Jurkat, Clone E6-1 (cell line): ENCODE measurements at regions not wholly inside any gene's neighbourhood (a gene's known extent, or its start where the extent isn't known, plus 50 kb on each side); places are given as distances from the start of the nearest gene placed in this dataset.

Experiments
- DNase-seq: peaks from one replicate; pipeline ENCODE4 v3.0.0-alpha.2; 2011; ENCODE audit warnings: low read depth, low spot score
- H3K4me3 ChIP-seq: 2 replicates; pipeline ENCODE4 v1.5.1; 2011; ENCODE audit warnings: mild to moderate bottlenecking, low read length, control low read depth, moderate library complexity

DNA sequence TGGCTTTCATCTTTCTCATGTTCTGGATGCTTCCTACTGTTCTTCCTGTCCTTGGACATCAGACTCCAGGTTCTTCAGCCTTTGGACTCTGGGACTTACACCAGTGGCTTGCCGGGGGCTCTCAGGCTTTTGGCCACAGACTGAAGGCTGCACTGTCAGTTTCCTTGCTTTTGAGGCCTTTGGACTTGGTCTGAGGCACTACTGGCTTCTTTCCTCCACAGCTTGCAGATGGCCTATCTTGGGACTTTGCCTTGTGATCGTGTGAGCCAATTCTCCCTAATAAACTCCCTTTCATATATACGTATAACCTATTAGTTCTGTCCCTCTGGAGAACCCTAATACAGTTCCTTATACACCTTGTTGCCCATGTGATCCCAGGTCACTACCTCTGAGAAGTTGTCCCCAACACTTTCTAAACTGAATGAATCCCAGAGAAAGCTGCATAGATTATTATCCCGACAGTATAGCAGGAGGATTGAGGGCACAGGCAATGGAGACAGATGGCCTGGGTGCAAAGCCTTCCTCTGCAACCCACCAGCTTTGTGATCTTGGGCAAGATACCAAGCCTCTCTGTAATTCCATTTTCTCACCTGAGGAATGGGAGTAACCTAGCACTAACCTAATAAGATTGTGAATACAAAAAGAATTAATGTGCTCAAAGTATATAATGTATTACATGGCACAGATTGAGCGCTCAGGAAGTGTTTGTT, 449.6 kb upstream of the BRINP1 start:
- no peak for DNase-seq
- H3K4me3 ChIP-seq: no peak overlapping the region

DNA sequence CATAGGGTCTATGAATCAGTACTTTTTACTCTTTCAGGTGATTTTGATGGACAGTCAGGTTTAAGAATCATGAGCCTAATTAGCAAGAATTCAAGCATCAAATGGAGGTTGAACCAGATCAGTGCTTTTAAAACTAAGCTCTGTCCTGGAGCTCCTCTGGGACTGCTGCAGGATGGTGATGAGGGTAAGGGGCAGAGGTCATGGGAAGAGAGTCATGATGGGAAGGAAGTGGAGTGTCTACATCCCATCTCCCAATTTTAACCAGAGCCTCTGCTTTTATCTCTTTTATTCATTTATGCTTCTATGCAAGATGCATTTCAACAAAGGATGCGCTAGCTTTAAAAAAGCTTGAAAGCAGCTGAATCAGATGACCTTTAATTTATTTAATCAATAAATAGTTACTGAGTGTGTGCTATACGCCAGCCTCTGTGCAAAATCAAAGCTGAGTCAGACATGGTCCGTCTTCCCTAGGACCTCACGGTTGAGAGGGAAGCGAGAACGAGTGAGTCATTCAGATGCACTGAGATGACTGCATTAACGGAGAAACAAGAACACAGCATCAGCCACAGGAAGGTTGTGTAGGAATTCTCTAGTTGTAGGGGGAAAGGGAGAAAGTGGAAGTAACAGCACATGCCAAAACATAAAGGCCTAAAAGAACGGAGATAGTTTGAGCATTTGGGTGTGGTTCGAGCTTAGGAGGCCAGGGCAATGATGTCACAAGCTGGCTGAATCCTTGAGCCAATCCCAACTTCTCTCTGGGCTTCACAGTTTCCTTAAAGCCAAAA, 441.6 kb upstream of the BRINP1 start:
- H3K4me3 ChIP-seq: no peak overlapping the region
- no peak for DNase-seq

DNA sequence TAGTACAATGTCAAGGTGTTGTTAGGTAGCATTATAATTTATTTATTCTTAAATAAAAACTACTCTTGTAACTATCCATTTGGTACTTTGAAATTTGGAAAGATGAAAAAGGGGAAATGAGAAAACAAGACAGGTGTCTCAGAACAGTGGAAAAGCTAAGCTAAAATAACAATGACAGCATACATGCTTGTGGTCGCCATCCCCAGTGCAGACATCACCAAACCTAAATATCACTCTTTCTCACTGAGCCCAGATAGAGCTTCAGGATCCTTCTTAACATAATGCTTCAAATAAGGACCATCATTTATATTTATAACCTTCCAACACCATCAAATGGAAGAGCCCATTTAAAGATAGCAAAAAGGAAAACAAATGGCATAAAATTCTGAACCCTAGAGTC, 434.4 kb upstream of the BRINP1 start:
- no peak overlapping the region for H3K4me3 ChIP-seq
- DNase-seq: no peak

DNA sequence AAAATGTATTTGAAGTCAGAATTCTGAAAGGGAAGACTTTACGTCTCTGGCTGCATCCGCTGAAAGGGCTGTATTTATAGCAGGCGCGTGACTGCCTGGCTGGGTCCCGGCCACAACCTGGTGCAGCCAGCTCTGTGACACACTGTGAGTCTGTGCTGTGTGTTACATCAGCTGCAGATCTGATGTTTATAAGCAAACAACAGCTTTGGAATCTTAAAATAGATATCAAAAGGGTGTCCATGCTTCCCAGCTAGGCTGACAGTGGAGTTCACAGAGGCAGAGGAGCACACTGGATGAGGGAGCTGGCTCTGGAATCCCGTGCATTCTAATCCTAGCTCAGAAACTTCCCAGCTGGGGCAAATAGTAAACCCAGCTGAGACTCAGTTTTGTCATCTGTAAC, 433.4 kb upstream of the BRINP1 start:
- H3K4me3 ChIP-seq: no peak overlapping the region
- DNase-seq: no peak

DNA sequence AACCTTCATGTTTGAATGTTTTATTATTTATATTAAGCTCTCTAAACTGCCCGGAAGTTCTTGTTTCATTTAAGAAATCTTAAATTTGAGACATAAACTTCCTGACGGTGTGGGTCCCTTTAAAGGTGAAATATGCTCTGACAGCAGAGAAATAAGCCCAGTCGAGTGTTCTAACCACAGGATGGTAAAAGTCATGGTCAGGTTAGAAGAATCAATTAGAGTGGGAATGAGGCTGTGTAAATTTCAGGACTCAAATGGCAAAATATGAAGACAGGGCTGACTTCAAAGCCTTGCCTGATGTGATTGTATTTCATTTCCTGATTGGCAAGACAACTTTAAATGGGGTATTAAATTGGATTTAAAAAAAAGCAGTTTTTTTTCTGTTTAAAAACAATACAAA, 432.9 kb upstream of the BRINP1 start:
- H3K4me3 ChIP-seq: no peak overlapping the region

DNA sequence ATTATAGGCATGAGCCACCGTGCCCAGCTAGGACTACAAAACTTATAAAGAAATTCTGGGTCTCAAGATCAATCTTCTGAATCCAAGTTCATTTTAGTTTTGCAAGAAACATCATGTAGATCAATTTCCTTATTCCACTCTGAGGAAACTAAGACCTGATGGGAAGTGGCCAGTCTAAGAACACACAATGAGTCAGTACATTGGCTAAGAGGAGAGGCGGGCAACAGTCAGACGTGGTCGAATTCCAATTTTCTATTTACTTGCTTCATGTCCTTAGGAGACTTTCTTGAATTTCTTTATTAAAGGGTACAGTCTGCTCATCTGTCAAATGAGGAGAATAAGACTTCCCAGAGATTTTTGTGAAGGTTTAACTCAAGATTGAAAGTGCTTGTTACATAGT, 432.1 kb upstream of the BRINP1 start:
- DNase-seq: no peak
- H3K4me3 ChIP-seq: no peak overlapping the region

More for the DNA sequence above, 432.9 kb upstream of the BRINP1 start:
- DNase-seq: no peak

DNA sequence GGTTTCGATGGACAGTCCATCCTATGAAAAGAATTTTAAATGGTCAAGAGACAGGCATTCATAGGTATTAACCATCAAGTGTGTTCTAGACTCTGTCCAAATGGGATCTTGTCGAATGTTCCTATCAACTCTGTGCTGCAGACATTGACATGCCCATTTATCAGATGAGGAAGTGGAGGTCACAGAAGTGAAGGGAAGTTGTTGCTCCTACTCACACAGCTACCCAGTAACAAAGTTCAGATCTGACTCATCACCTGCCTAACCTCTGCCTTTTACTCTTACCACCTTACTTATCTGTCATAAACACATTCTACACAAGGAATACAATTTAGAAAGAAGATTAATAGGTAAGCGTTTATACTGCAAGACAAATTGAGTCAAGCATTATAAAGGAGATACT, 426.2 kb upstream of the BRINP1 start:
- H3K4me3 ChIP-seq: no peak overlapping the region
- DNase-seq: no peak

DNA sequence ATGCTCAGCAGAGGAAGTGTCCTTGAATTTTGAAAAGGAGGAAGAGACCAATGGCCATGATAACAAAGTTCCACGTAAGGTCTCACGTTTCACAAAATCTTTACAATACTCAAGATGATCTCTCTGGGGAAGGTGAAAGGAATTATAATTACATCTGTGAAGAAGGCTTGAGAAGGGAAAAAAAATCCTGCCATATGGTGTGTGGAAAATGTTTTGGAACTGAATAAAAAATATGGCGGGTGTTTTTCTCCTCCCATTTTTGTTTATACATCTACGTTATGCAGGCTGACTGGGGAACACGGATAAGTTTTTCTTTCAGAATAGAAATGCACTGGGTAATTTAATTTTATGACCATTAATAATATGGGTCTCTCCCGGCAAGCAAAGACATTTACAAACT, 425.6 kb upstream of the BRINP1 start:
- DNase-seq: no peak
- no peak overlapping the region for H3K4me3 ChIP-seq

DNA sequence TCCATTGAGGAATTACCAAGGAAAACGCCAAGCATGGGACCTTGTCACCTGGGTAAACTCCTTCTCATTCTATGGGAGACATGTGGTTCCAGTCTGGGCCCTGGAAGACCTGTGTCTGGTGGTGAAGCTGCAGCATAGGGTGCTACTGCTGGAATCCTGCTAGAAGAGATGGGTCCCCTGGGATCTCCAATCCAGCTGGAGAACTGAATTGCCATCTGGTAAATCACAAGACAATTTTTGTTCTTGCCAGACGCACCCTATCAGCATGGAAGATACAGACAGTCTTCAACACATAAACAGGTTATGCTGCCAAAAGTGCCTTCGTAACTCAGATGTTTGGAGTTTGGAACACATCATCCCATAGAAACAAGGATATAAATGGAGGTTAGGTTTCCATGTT, 424.0 kb upstream of the BRINP1 start:
- H3K4me3 ChIP-seq: no peak overlapping the region
- DNase-seq: no peak

DNA sequence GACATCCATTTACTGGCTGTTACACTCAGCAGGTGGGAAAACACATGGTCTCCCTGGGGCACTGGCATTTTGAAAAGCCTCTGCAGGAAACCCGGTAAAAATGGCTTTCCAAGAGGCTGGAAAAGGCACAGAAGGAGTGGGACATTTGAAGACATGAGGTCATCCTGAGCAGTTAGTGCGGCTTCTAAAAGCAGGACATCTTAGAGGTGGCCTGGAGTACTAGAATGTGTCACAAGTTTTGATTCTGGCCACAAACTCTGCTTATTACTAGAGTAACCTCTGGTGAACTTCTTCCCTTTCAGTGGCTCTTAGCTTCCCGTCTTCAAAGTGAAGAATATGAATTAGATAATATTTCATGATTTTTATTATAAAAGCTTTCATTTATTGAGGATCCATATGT, 423.0 kb upstream of the BRINP1 start:
- DNase-seq: no peak
- H3K4me3 ChIP-seq: no peak overlapping the region

DNA sequence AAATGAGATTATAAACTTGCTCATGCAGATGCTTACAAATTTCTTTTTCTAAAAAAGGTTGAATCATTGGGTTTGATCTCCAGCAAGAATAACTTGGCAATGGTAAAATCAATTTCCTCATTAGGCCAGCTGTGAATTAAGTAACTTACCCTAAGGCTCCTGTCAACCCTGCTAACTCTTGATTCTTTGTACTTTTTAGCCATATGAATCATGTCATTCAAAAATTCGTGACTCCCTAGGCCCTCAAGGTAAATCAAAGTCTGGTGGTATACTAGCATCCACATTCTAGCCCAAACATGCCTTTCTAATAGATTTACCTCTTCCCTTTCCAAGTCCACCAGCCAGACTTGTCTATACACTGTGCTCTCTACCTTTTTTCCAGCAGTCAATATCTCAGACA, 420.8 kb upstream of the BRINP1 start:
- no peak overlapping the region for H3K4me3 ChIP-seq
- no peak for DNase-seq

DNA sequence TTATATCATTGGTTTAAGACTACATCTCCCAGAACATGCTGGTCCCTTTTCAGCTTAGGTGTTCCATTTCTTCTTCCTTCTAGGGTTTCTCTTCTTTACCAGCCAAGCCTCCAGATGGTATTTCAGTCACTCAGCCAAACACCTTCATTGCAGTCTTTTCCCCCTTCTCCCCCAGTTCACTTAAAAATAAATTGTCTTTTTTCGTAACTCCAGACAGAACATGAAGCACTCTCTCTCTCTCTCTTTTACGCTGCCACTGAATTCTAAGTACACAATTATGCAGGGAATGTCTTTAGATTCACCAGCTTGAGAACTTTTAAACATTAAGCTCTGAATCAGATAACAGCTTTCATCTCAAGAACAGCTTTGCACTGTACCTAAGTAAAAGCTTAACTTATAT, 419.7 kb upstream of the BRINP1 start:
- no peak overlapping the region for H3K4me3 ChIP-seq
- DNase-seq: no peak

DNA sequence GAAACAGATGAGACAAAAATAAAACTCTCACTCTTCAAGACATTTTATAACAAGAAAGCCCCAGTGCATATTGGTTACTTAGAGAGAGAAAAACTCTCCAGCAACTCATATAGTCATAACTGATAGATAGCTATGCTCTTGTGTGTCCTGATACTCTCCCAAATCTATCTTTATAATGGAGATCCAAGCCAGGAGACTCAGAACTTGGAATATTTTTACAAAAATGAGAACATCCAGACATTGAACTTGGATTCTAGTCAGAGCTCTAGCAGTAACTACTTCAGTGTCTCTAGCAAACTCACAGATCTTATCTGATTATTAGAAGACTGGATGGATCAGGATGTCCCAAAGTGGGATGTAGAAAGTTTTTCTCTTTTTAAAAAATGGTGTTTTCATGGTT, 412.7 kb upstream of the BRINP1 start:
- H3K4me3 ChIP-seq: no peak overlapping the region
- no peak for DNase-seq

DNA sequence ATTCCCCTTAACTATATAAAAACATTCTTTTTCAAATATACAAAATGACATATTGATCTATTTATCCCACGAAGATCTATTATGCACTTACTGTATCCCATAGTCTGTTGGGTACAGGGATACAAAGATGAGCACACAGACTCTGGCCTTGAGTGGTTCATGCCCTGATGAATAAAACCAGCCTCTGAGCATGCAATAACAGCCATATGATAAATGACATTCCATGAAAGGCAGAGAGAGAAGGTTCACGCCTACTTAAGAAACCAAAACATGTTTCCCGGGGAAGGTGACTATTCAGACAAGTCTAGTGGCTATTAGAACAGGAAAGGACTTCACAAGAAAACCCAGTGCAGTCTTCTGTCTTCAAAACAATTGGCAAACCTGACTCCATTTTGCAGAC, 406.2 kb upstream of the BRINP1 start:
- no peak for DNase-seq
- H3K4me3 ChIP-seq: no peak overlapping the region

DNA sequence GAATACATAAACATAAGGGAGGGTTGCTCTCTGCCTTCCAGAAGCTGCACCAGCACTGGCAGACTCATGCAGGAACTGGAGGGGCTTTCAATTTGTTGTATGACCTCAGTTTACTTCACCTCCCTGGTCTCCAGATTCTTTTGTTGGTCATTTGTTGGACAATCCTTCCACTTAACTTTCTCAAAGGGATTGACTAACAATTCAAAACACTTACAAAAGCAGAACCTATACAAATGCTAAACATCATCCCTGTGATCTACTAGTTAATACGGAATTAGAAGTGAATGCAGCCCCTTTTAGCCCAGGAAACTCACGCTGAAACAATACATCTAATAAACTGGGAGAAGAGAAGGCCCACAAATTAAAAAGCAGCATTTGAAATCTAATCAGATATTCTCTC, 404.6 kb upstream of the BRINP1 start:
- no peak overlapping the region for H3K4me3 ChIP-seq
- no peak for DNase-seq

DNA sequence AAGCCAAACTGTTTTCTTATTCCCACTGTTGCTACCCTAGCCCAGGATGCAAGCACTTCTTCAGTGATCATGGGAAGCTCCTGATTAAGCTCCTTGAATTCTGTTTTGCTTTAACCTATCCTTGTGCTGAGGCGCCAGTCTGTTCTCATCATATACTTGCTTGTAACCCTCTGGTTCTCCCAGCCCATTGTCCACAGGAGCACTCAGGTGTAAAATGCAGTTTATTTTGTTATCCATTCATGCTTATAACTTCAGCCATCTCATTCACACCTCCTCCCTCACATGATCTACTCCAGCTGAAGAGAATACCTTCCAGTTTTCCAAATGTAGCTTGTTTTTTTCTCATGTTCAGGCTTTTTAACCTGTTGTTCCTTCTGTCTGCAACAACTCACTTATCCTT, 402.1 kb upstream of the BRINP1 start:
- H3K4me3 ChIP-seq: no peak overlapping the region
- no peak for DNase-seq

DNA sequence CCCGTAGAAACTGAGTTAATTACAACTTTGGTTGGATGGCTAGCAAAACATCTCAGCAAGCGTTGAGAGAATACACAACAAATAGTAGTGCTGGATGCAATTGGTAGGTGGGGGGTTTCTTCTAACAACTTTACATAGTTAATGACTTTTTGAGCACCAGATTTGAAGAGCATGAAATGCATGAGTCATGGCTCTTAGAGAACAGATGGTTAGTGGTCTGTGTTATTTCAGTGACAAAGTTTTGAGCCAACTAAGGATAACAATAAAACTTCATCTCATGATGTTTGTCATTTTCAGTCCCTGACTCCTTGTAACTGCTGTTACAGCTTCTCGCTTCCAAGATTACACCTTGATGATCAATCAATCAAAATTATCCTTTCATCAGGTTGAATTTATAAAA, 399.0 kb upstream of the BRINP1 start:
- H3K4me3 ChIP-seq: no peak overlapping the region
- DNase-seq: no peak

DNA sequence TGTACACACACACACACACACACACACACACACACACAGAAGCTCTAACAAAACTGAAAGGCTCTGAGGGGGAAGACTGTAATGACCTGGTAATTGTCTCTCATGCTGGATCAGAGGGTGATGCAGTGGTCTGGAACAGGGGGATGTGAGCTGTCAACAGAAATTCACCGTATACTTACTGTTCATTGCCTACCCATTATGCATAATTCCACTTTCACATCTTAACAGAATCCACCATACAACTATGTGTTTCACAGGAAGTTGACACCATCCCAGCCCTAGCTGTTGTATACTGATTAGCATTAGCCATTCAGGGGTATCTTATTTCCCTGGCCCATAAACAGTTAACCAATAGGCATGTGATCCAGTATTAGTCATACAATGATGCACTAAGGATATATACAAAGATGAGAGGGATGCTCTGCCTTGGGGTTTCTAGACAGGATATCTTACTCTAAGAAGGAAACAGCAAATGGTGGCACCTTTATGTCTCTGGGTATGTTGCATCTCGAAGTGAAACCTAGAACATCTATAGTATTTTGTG, 396.5 kb upstream of the BRINP1 start:
- no peak overlapping the region for H3K4me3 ChIP-seq
- DNase-seq: no peak

DNA sequence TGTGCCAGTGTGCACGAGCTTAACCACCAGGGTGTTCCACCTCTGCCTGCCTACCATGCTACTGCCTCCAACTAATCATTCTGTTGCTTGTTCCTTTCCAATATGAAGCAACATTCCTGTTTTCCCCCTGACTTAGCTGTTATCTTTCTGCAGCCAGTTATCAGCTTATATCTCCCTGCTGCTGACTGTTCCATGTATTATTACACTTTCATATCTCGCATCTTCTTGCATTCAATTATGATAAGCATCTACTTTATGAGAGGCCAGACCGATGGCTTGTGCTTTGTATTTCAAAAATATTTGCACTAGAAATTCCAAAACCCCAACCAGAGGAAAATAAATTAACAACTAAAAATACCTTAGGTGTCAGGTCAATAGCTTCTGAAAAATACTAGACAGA, 394.0 kb upstream of the BRINP1 start:
- no peak overlapping the region for H3K4me3 ChIP-seq
- no peak for DNase-seq

DNA sequence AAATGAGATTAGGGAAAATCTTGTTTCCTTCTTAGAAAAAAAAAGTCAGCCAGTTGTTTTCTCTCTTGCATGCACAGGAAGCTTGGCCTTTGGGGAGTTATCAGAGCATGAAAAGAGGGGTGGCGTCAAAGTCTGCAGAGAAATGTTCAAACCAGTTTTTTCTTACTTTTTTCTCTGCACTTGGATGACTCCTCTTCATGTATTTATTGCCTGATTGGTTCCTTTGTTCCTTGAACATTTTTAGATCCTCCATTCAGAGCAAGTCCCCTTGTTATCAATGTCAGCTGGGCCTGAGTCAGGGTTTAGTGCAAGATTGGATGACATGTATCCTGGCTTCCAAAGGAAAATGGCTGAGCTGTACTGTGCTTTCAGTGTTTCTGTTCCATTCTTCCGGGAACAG, 392.6 kb upstream of the BRINP1 start:
- DNase-seq: no peak
- H3K4me3 ChIP-seq: no peak overlapping the region

DNA sequence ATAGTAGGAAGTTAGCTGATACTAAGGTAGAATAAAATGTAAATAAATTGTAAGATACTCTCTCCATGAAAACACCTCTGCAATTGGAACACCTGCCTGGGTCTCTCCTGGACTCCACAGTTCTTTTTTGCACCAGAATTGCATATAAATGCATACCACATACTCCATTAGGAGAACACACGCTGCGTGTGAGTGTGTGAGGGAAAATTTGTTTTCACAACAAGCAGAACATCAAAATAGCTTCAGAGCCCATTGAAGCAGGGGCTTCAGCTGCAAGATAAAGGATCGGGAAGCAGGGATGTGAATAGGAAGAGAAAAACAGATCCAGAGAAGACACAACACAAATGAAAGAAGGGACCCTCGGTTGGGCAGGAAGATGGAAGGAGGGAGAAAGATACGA, 389.8 kb upstream of the BRINP1 start:
- H3K4me3 ChIP-seq: no peak overlapping the region
- DNase-seq: no peak
